ENCODE measurements at regions not wholly inside any gene's neighbourhood (a gene's known extent, or its start where the extent isn't known, plus 50 kb on each side); places are given as distances from the start of the nearest gene placed in this dataset.

GRCh38 chr7:148492157-148492860, 98.3 kb upstream of the C7orf33 start:
- Histone ChIP-seq H4K20me1 (ENCODE audit: insufficient read depth) (no peaks in the 10 kb centered on the region; the same call in 1 of the 2 replicates), H3K9me2 (ENCODE audit: insufficient read depth) (no peaks in the 10 kb centered on the region), H3K36me3 (ENCODE audit: low read depth) (no peaks in the 10 kb centered on the region), H3F3A (ENCODE audit: insufficient read depth, low read depth) (no peaks in the 10 kb centered on the region), H3K4me2 (no peak overlapping the region), H3K4me1 (replicated peaks; ENCODE audit: insufficient read depth) (no peaks in the 10 kb centered on the region), H3K9me3 (ENCODE audit: insufficient read depth, low read depth) (0 out of 2 replicates have a peak, but pooled peaks cover 8% of the 10 kb centered on the region), H3K27ac (no peak overlapping the region), H3K27me3 (ENCODE audit: insufficient read depth, low read depth) (peaks cover 80% of the 10 kb centered on the region), H3K4me3 (no peak overlapping the region), H3K79me2 (ENCODE audit: low read depth) (no peaks in the 10 kb centered on the region), H2AFZ (no peak overlapping the region)
- DNase-seq = no peak
- no peak for TF ChIP-seq CTCF (conservative IDR thresholded peaks at IDR 0.05)
- TF ChIP-seq EZH2 (IDR thresholded peaks at IDR 0.05; ENCODE audit: low read depth) = no peak
- intact Hi-C loops (cut with micrococcal nuclease; ENCODE audit: unreplicated experiment) = no loop called here
- ChIA-PET POLR2A (ENCODE audit: unreplicated experiment) (no interaction called here), CTCF (no interaction called here)
- no TSS peak for BruUV-seq (replicated peaks)

GRCh38 chr7:148495605-148496004, 95.0 kb upstream of the C7orf33 start:
- Histone ChIP-seq H3K27me3 (ENCODE audit: insufficient read depth, low read depth) (peaks cover 84% of the 10 kb centered on the region), H3K27ac (no peak overlapping the region), H3K79me2 (ENCODE audit: low read depth) (no peaks in the 10 kb centered on the region), H3K4me3 (no peak overlapping the region), H3K4me1 (replicated peaks; ENCODE audit: insufficient read depth) (no peaks in the 10 kb centered on the region), H3K9me2 (ENCODE audit: insufficient read depth) (no peaks in the 10 kb centered on the region), H3K9me3 (ENCODE audit: insufficient read depth, low read depth) (0 out of 2 replicates have a peak, but pooled peaks cover 8% of the 10 kb centered on the region), H4K20me1 (ENCODE audit: insufficient read depth) (no peaks in the 10 kb centered on the region; the same call in 1 of the 2 replicates), H3F3A (ENCODE audit: insufficient read depth, low read depth) (no peaks in the 10 kb centered on the region), H2AFZ (no peak overlapping the region), H3K4me2 (no peak overlapping the region), H3K36me3 (ENCODE audit: low read depth) (no peaks in the 10 kb centered on the region)
- DNase-seq = no peak
- intact Hi-C loops (cut with micrococcal nuclease; ENCODE audit: unreplicated experiment) = no loop called here
- TF ChIP-seq CTCF (conservative IDR thresholded peaks at IDR 0.05) (no peak), EZH2 (IDR thresholded peaks at IDR 0.05; ENCODE audit: low read depth) (no peak)
- no TSS peak for BruUV-seq (replicated peaks)
- ChIA-PET POLR2A (ENCODE audit: unreplicated experiment) (no interaction called here), CTCF (no interaction called here)

- Histone ChIP-seq H3K27ac (no peak overlapping the region), H3K79me2 (ENCODE audit: low read depth) (no peaks in the 10 kb centered on the region), H2AFZ (no peak overlapping the region), H3K4me2 (no peak overlapping the region), H3K27me3 (ENCODE audit: insufficient read depth, low read depth) (peaks cover 77% of the 10 kb centered on the region), H3K9me2 (ENCODE audit: insufficient read depth) (no peaks in the 10 kb centered on the region), H3K4me1 (replicated peaks; ENCODE audit: insufficient read depth) (no peaks in the 10 kb centered on the region), H3K4me3 (no peak overlapping the region), H4K20me1 (ENCODE audit: insufficient read depth) (no peaks in the 10 kb centered on the region; the same call in 1 of the 2 replicates), H3K9me3 (ENCODE audit: insufficient read depth, low read depth) (no peaks in the 10 kb centered on the region), H3K36me3 (ENCODE audit: low read depth) (no peaks in the 10 kb centered on the region), H3F3A (ENCODE audit: insufficient read depth, low read depth) (no peaks in the 10 kb centered on the region)
- CTCF ChIA-PET = no interaction called here
- intact Hi-C loops (cut with micrococcal nuclease; ENCODE audit: unreplicated experiment) = no loop called here
- POLR2A ChIA-PET (ENCODE audit: unreplicated experiment) = no interaction called here
- no peak for TF ChIP-seq CTCF (conservative IDR thresholded peaks at IDR 0.05)
- no peak for TF ChIP-seq EZH2 (IDR thresholded peaks at IDR 0.05; ENCODE audit: low read depth)
- no peak for DNase-seq
- BruUV-seq (replicated peaks) = no TSS peak
Measured at GRCh38 chr7:148500978-148501377, 89.6 kb upstream of the C7orf33 start.

Data from PC-9 (cell line).